ENCODE measurements at regions not wholly inside any gene's neighbourhood (a gene's known extent, or its start where the extent isn't known, plus 50 kb on each side); places are given as distances from the start of the nearest gene placed in this dataset.

DNA sequence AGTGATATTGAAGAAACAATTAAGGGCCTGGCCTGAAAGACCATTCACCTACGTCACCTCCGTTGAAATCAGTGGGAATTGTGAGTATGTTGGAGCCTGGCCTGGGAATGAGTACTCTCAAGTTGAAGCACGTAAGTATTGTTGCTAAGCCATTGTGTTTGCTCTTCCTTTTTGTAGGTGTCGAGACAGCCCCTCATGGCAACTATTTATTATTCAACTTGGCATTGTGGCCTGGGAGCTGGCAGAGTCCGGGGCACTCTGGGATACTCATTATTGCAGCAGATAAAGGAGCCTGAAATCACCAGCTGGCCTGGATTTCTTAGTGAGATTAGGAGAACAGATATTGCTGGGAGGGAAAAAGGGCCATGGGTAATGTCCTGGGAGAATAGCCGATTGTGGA, 147.4 kb downstream of the C12orf75 start:
- TF ChIP-seq, protein P1, sequence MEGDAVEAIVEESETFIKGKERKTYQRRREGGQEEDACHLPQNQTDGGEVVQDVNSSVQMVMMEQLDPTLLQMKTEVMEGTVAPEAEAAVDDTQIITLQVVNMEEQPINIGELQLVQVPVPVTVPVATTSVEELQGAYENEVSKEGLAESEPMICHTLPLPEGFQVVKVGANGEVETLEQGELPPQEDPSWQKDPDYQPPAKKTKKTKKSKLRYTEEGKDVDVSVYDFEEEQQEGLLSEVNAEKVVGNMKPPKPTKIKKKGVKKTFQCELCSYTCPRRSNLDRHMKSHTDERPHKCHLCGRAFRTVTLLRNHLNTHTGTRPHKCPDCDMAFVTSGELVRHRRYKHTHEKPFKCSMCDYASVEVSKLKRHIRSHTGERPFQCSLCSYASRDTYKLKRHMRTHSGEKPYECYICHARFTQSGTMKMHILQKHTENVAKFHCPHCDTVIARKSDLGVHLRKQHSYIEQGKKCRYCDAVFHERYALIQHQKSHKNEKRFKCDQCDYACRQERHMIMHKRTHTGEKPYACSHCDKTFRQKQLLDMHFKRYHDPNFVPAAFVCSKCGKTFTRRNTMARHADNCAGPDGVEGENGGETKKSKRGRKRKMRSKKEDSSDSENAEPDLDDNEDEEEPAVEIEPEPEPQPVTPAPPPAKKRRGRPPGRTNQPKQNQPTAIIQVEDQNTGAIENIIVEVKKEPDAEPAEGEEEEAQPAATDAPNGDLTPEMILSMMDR (IDR thresholded peaks at IDR 0.05; ENCODE audit: insufficient read depth, low read length, poor library complexity, severe bottlenecking) = no peak
- TF ChIP-seq EZH2phosphoT487 (conservative IDR thresholded peaks at IDR 0.05; ENCODE audit: low read length) = no peak
